Dedifferentiated amniotic fluid mesenchymal stem cell (primary cell): ENCODE measurements at regions not wholly inside any gene's neighbourhood (a gene's known extent, or its start where the extent isn't known, plus 50 kb on each side); places are given as distances from the start of the nearest gene placed in this dataset.

Source experiments
- DNase-seq: peaks from one replicate; pipeline ENCODE4 v3.0.0-alpha.2; 2016; ENCODE audit errors: extremely low spot score

DNA sequence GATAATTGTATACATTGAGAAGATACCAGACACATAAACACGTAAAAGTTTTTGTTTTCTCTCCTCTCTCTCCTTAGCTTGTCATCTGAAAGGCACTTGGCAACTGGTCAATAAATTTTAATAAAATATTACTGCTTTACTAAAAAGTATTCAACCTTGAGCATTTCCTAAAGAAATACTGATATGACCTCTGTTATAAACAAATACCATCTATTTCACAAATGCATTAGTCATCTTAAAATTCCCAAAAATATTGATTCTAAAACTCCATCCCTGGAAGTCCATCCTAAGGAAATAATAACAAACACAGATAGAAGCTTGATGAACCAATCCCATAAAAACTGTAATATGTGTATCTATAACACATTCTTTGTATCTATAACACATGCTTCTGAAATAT is 483.2 kb downstream of the TLR4 start:
- no peak for DNase-seq

DNA sequence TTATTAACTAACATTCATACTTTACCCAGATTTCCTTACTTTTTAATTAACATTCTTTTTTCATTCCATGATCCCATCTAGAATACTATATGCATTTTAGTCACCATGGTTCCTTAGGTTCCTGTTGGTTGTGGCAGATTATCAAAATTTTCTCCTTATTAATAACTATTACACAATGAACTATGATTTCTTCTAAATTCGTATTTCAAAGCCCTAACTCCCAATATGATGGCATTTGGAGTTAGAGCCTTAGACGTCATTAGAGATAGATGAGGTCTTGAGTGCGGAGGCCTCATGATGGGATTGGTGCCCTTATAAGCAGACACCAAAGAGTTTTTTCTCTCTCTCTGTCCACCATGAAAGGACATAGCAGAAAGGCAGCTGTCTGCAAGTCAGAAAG is 485.4 kb downstream of the TLR4 start:
- no peak for DNase-seq

- DNase-seq, result no peak
These were observed 488.6 kb downstream of the TLR4 start for GRCh38 chr9:118192807-118193206.

GRCh38 chr9:118209343-118209742 is 505.1 kb downstream of the TLR4 start:
- DNase-seq, result no peak

DNA sequence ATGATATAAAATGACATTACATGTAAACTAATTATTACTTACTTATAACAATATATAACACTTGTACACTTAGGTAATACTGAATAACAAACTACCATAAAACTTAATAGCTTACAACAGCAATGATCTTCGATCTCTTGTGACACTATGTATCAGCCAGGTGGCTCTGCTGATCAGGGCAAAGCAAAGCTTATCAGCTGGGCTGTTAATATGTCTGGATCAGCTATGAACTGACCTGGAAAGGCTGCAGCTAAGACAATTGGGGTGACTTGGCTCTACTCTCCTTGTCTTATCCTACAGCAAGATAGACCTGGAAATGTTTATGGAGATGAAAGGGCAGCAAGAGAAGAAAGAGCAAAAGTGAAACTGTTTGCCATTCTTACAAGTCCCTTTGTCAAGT is 511.3 kb downstream of the TLR4 start:
- no peak for DNase-seq

DNA sequence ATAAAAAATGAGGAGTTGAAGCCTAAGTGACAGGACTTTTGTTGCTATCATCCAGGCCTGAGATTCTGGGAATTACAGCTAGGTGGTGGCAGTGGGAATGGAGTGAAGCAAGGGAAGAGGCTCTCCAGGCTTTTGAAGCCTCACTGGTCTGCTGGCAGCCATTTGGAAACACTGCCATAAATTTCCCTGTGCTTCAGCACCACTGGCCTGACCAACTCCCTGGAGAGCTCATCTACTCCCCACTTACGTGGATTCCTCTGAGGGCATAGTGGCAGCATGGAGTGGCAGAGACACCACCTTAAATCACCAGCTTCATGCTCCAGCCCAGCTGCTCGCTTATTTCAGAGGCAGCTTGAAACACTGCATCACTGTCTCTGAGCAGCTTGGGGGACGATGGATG is 518.2 kb downstream of the TLR4 start:
- no peak for DNase-seq

GRCh38 chr9:118223111-118223510 is 518.9 kb downstream of the TLR4 start:
- no peak for DNase-seq

GRCh38 chr9:118230329-118230728 is 526.1 kb downstream of the TLR4 start:
- no peak for DNase-seq

GRCh38 chr9:118236625-118237024 is 532.4 kb downstream of the TLR4 start:
- no peak for DNase-seq

GRCh38 chr9:118238139-118238538 is 533.9 kb downstream of the TLR4 start:
- DNase-seq, result no peak

GRCh38 chr9:118252027-118252426 is 547.8 kb downstream of the TLR4 start:
- no peak for DNase-seq

- DNase-seq, result no peak
These were observed 558.0 kb downstream of the TLR4 start for GRCh38 chr9:118262191-118262590.

- no peak for DNase-seq
These were observed 559.7 kb downstream of the TLR4 start for GRCh38 chr9:118263949-118264348.

DNA sequence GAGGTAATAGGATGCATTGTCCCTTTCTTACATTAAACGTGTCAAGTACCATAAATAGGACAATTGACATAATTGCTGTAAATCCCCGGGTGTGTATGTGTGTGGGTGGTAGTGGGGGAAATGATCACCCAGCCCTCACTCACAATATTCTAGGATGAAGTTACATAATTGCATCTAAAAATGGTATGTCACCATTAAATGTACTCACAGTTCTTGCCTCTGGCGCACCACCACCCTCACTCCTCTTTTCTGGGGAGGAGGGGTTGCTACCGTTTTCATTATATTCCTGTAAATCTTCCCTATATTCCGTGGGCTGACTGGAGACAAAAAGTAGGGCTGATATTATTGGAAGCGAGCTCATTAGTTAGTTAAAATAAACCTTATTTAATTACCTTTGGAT is 563.8 kb downstream of the TLR4 start:
- no peak for DNase-seq

DNA sequence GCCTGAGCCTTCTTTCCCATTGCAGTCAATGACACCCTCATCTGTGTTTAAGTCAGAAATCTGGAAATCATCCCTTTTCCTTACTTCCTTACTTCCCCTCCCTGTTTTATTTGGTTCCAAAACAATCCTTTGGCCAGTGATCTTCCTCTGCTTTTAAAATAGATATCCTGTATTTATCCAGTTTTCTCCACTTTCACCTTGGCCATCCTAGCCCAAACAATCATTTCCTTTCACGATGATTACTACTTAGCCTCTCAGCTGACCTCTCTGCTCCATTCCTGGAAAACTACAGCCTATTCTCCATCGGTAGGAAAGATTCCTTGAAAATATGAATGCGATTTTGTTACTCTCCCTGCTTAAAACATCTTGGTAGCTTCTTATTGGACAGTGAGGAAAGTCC is 565.4 kb downstream of the TLR4 start:
- DNase-seq, result no peak

GRCh38 chr9:118271331-118271730 is 567.1 kb downstream of the TLR4 start:
- no peak for DNase-seq

DNA sequence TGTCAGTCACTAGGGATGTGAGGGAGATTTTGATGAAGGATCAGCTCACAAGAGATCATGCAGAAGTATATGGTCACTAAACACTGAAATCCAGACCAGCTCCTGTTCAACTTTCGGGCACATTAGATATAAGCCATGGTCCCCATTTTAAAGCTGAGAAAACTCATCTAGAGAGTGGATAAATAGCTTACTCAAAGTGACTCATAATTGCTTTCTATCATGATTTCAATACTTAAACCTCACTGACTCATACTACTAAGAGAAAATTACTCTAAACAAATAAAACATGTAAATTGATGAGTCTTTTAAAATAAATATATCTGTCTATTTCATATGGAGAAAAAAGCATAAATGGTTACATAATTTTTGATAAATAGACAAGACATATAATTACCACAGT is 567.7 kb downstream of the TLR4 start:
- DNase-seq, result no peak

- DNase-seq, result no peak
These were observed 568.8 kb downstream of the TLR4 start for GRCh38 chr9:118273048-118273447.

DNA sequence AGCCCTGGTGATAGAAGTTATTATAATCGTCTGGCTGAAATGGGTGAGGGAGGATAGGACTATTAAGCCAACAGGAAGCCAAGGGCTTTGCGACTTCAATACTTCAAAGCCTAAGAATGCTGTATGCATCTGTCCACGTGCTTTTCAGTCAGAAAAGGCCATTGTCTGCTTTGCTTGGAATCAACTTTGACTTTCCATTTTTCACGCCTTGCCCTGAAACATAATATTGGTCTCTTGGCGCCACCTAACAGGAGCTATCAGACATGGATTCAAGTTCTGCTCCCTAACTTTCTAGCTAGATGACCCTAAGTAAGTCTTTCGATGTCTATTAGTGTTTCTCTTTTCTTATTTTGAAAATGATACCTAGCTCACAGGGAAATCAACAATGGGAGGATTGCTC is 572.6 kb downstream of the TLR4 start:
- no peak for DNase-seq

DNA sequence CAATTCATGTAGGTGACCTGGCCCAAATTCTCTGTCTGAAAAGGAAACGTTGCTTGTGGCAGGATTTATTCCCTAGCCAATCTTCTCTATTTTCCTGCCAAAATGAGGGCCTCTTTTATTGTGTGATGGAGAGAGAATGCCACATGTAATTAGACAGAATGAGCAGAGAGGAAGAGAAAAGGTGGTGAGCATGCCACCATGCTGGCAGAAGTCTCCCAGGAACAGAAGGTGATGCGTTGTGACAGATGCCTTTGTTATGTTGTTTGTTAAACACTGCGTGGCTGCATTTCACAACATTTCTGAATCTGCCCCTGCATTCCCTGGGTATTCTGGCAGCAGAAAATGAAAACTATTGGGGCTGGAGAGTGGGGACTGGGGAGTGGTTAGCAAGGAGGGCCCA is 577.6 kb downstream of the TLR4 start:
- no peak for DNase-seq

DNA sequence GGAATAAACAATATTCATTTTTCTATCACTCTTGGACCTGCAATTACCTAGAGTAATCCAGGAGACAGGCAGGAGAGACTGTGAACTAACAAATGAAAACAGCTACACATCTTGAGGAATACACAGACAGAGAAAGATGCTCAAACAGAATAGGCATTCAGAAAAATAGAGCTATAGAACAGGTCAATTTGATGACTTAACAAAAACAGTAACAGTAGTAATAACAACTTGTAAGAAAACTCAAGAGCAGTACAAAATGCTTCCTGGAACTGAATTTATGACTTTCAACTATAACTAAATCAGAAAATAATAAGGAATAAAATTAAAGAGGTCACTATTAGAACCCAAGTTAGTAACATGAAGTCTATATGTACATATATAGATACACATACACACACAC is 579.3 kb downstream of the TLR4 start:
- DNase-seq, result no peak

DNA sequence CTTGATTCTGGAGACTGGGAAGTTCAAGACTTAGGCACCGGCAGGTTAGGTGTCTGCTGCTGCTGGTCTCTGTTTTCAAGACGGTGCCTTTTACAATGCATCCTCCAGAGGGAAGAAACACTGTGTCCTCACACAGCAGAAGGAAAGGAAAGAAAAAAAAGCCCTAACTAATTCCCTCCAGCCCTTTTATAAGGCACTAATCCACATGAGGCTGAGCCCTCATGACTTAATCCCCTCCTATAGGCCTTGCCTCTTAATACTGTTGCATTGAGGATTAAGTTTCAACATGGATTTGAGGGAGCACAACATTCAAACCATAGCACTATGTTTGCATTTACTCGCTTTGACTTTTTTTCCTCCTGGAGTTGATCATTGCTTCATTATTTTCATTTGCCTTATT is 585.9 kb downstream of the TLR4 start:
- DNase-seq, result no peak

DNA sequence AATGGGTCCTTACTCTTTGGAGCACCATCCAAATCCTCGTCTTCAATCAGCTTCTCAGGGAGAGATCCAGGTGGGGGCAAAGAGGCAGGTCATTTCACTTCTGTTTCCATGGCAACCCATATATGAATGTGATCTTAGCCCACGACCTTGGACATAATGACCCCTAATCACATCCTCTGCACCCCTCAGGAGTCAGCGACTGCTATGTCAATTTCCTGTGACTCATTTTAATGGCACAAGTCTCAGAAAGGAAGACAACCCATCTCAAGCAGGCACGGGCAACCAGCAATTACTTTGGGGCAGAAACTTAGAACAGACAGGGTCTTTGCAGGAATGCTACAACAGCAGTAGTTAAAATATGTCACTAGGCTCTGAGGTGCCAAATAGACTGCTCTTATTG is 591.2 kb downstream of the TLR4 start:
- no peak for DNase-seq

DNA sequence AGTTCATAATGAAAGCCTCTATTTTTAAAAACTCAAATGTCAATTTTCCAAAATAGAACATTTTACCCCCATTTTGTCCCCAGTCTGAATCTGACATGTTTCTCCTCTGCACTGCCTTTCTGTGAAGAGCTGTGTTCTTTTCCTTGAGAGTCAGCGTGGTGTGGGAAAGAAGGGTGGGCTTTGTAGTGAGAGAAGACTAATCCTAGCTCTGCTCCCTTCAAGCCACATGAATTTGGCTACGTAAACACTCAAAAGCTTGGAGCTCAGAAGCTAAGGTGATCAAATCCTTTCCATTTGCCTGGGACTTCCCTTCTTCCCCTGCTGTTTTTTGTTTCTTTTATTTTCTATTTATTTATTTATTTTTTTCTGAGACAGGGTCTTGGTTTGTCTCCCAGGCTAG is 598.5 kb downstream of the TLR4 start:
- DNase-seq, result no peak

GRCh38 chr9:118303216-118303615 is 599.0 kb downstream of the TLR4 start:
- no peak for DNase-seq
